ENCODE measurements at regions not wholly inside any gene's neighbourhood (a gene's known extent, or its start where the extent isn't known, plus 50 kb on each side); places are given as distances from the start of the nearest gene placed in this dataset.

GRCh38 chr15:70491641-70492040 is 271.7 kb downstream of the UACA start:
- Histone ChIP-seq H3K36me3 (ENCODE audit: control insufficient read depth, low read length) (no peaks in the 10 kb centered on the region), H4K20me1 (ENCODE audit: control insufficient read depth, insufficient read depth, low read depth, low read length) (0 out of 2 replicates have a peak, but pooled peaks cover 7% of the 10 kb centered on the region), H3K4me2 (ENCODE audit: low read length) (peak overlapping the region; percentile 63), H3K4me3 (ENCODE audit: low read length) (peak overlapping the region; percentile 44), H3K79me2 (ENCODE audit: control insufficient read depth, low read length) (no peaks in the 10 kb centered on the region), H3K27me3 (ENCODE audit: control insufficient read depth, low read length) (peaks cover 46% of the 10 kb centered on the region), H3K4me1 (ENCODE audit: control insufficient read depth, low read length) (peaks cover 29% of the 10 kb centered on the region), H3K9me3 (ENCODE audit: control insufficient read depth, insufficient read depth, low read length) (no peaks in the 10 kb centered on the region), H3F3A (ENCODE audit: control insufficient read depth, insufficient read depth) (no peaks in the 10 kb centered on the region), H3K9me2 (replicated peaks; ENCODE audit: control insufficient read depth, low read length) (no peaks in the 10 kb centered on the region), H3K27ac (ENCODE audit: low read depth, low read length) (no peak overlapping the region)
- TF ChIP-seq, protein P1, sequence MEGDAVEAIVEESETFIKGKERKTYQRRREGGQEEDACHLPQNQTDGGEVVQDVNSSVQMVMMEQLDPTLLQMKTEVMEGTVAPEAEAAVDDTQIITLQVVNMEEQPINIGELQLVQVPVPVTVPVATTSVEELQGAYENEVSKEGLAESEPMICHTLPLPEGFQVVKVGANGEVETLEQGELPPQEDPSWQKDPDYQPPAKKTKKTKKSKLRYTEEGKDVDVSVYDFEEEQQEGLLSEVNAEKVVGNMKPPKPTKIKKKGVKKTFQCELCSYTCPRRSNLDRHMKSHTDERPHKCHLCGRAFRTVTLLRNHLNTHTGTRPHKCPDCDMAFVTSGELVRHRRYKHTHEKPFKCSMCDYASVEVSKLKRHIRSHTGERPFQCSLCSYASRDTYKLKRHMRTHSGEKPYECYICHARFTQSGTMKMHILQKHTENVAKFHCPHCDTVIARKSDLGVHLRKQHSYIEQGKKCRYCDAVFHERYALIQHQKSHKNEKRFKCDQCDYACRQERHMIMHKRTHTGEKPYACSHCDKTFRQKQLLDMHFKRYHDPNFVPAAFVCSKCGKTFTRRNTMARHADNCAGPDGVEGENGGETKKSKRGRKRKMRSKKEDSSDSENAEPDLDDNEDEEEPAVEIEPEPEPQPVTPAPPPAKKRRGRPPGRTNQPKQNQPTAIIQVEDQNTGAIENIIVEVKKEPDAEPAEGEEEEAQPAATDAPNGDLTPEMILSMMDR (IDR thresholded peaks at IDR 0.05; ENCODE audit: low read depth, low read length, poor library complexity, severe bottlenecking): no peak
- no peak for TF ChIP-seq EZH2phosphoT487 (IDR thresholded peaks at IDR 0.05; ENCODE audit: borderline replicate concordance, low read length)

DNA sequence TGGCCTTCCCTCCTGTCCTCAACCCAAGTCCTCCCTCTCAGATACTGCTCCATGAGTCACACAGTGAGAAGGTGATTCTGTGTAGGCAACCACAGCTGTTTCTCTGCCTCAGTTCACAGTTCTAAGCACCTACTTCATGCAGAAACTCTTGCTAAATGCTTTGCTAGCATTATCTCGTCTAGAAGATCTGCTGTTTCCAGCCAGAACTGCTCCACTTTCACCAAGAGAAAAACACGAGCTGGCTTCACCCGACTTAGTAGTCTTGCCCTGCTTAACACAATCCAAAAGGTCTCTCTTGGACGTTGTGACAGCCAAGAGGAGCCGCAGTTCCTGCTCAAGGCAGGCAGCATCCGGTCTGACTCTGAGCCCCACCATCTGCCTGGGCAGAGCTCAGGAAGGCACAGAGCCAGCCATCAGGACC is 272.1 kb downstream of the UACA start:
- TF ChIP-seq, protein P1 (IDR thresholded peaks at IDR 0.05; ENCODE audit: low read depth, low read length, poor library complexity, severe bottlenecking): no peak
- TF ChIP-seq EZH2phosphoT487 (IDR thresholded peaks at IDR 0.05; ENCODE audit: borderline replicate concordance, low read length): no peak
- no peaks in the 10 kb centered on the region for H3K9me3 ChIP-seq (ENCODE audit: control insufficient read depth, insufficient read depth, low read length)
- peak overlapping the region; percentile 63 for H3K4me2 ChIP-seq (ENCODE audit: low read length)
- no peaks in the 10 kb centered on the region for H3F3A ChIP-seq (ENCODE audit: control insufficient read depth, insufficient read depth)
- H3K4me1 ChIP-seq (ENCODE audit: control insufficient read depth, low read length): peaks cover 29% of the 10 kb centered on the region
- peaks cover 47% of the 10 kb centered on the region for H3K27me3 ChIP-seq (ENCODE audit: control insufficient read depth, low read length)
- peak overlapping the region; percentile 44; the same call in 1 of the 2 replicates for H3K4me3 ChIP-seq (ENCODE audit: low read length)
- 0 out of 2 replicates have a peak, but pooled peaks cover 7% of the 10 kb centered on the region for H4K20me1 ChIP-seq (ENCODE audit: control insufficient read depth, insufficient read depth, low read depth, low read length)
- no peaks in the 10 kb centered on the region for H3K79me2 ChIP-seq (ENCODE audit: control insufficient read depth, low read length)
- no peaks in the 10 kb centered on the region for H3K36me3 ChIP-seq (ENCODE audit: control insufficient read depth, low read length)
- no peak overlapping the region for H3K27ac ChIP-seq (ENCODE audit: low read depth, low read length)
- H3K9me2 ChIP-seq (replicated peaks; ENCODE audit: control insufficient read depth, low read length): no peaks in the 10 kb centered on the region

- Histone ChIP-seq H3K4me3 (ENCODE audit: low read length) (no peak overlapping the region), H3K36me3 (ENCODE audit: control insufficient read depth, low read length) (no peaks in the 10 kb centered on the region), H4K20me1 (ENCODE audit: control insufficient read depth, insufficient read depth, low read depth, low read length) (0 out of 2 replicates have a peak, but pooled peaks cover 7% of the 10 kb centered on the region), H3K4me1 (ENCODE audit: control insufficient read depth, low read length) (peaks cover 29% of the 10 kb centered on the region), H3K79me2 (ENCODE audit: control insufficient read depth, low read length) (no peaks in the 10 kb centered on the region), H3F3A (ENCODE audit: control insufficient read depth, insufficient read depth) (no peaks in the 10 kb centered on the region), H3K9me3 (ENCODE audit: control insufficient read depth, insufficient read depth, low read length) (no peaks in the 10 kb centered on the region), H3K27me3 (ENCODE audit: control insufficient read depth, low read length) (peaks cover 48% of the 10 kb centered on the region), H3K27ac (ENCODE audit: low read depth, low read length) (no peak overlapping the region), H3K4me2 (ENCODE audit: low read length) (peak overlapping the region; percentile 63), H3K9me2 (replicated peaks; ENCODE audit: control insufficient read depth, low read length) (no peaks in the 10 kb centered on the region)
- TF ChIP-seq EZH2phosphoT487 (IDR thresholded peaks at IDR 0.05; ENCODE audit: borderline replicate concordance, low read length): no peak
- TF ChIP-seq, protein P1 (IDR thresholded peaks at IDR 0.05; ENCODE audit: low read depth, low read length, poor library complexity, severe bottlenecking): no peak
Observed at GRCh38 chr15:70490838-70491155, 272.6 kb downstream of the UACA start.
